ENCODE measurements at regions not wholly inside any gene's neighbourhood (a gene's known extent, or its start where the extent isn't known, plus 50 kb on each side); places are given as distances from the start of the nearest gene placed in this dataset.
"Not testable (repeated sequence)": the region's sequence is repeated elsewhere in the genome, so short reads cannot be mapped to it uniquely, and the experiment has no call there.

- peak overlapping the region in 2 of 4 donors; percentile 53 to 64 for H3K27ac ChIP-seq
- peak; percentile 64 for ATAC-seq
- intact Hi-C loops (cut with DNase I): no loop called here
- H3K27me3 ChIP-seq: no peaks in the 10 kb centered on the region
- DNase-seq: no peak
- no peaks in the 10 kb centered on the region for H3K36me3 ChIP-seq (replicated peaks in 1 of 2; ENCODE audit: insufficient read depth in 1 of 2, low read depth in 2 of 2)
- H3K4me3 ChIP-seq: no peak overlapping the region
- H3K9me3 ChIP-seq: no peaks in the 10 kb centered on the region
- H3K4me1 ChIP-seq: no peaks in the 10 kb centered on the region
- 33 to 50% methylated on average over 4 of the region's 4 CpGs for WGBS, 2 donors
- TF ChIP-seq POLR2A (IDR thresholded peaks at IDR 0.05) (peak in 1 of 3 donors; percentile 16), CTCF (IDR thresholded peaks at IDR 0.05) (no peak)
Observed at GRCh38 chr5:69010476-69010875, 83.3 kb upstream of the SLC30A5 start.

GRCh38 chr5:69011910-69012309, 81.9 kb upstream of the SLC30A5 start:
- Histone ChIP-seq H3K27me3 (no peaks in the 10 kb centered on the region), H3K4me1 (no peaks in the 10 kb centered on the region), H3K9me3 (no peaks in the 10 kb centered on the region), H3K36me3 (replicated peaks in 1 of 2; ENCODE audit: insufficient read depth in 1 of 2, low read depth in 2 of 2) (no peaks in the 10 kb centered on the region), H3K4me3 (no peak overlapping the region), H3K27ac (no peak overlapping the region)
- ATAC-seq (no peak), DNase-seq (no peak)
- TF ChIP-seq POLR2A (IDR thresholded peaks at IDR 0.05): no peak
- TF ChIP-seq CTCF (IDR thresholded peaks at IDR 0.05): no peak
- WGBS, 2 donors: 65 to 71% methylated on average over 5 of the region's 5 CpGs
- intact Hi-C loops (cut with DNase I): no loop called here

- ATAC-seq (no peak), DNase-seq (no peak)
- Histone ChIP-seq H3K9me3 (no peaks in the 10 kb centered on the region), H3K4me1 (no peaks in the 10 kb centered on the region), H3K27ac (no peak overlapping the region), H3K36me3 (replicated peaks in 1 of 2; ENCODE audit: insufficient read depth in 1 of 2, low read depth in 2 of 2) (no peaks in the 10 kb centered on the region), H3K27me3 (no peaks in the 10 kb centered on the region), H3K4me3 (no peak overlapping the region)
- TF ChIP-seq CTCF (IDR thresholded peaks at IDR 0.05) (no peak), POLR2A (IDR thresholded peaks at IDR 0.05) (no peak)
- 90 to 91% methylated on average over 2 of the region's 2 CpGs for WGBS, 2 donors
- intact Hi-C loops (cut with DNase I): no loop called here
Observed at GRCh38 chr5:69013481-69013880, 80.3 kb upstream of the SLC30A5 start.

GRCh38 chr5:69014007-69014406, 79.8 kb upstream of the SLC30A5 start:
- intact Hi-C loops (cut with DNase I); H3K4me3 ChIP-seq; ATAC-seq; DNase-seq; H3K27me3 ChIP-seq; H3K4me1 ChIP-seq; H3K9me3 ChIP-seq; H3K36me3 ChIP-seq (replicated peaks in 1 of 2; ENCODE audit: insufficient read depth in 1 of 2, low read depth in 2 of 2); H3K27ac ChIP-seq: not testable (repeated sequence)
- WGBS, 2 donors: 89% methylated on average over 2 of the region's 2 CpGs

- ATAC-seq (no peak), DNase-seq (no peak)
- intact Hi-C loops (cut with DNase I): no loop called here
- no peaks in the 10 kb centered on the region for H3K4me1 ChIP-seq
- H3K27me3 ChIP-seq: no peaks in the 10 kb centered on the region
- H3K27ac ChIP-seq: no peak overlapping the region
- no peaks in the 10 kb centered on the region for H3K36me3 ChIP-seq (replicated peaks in 1 of 2; ENCODE audit: insufficient read depth in 1 of 2, low read depth in 2 of 2)
- H3K4me3 ChIP-seq: no peak overlapping the region
- TF ChIP-seq CTCF (IDR thresholded peaks at IDR 0.05) (no peak), POLR2A (IDR thresholded peaks at IDR 0.05) (no peak)
- WGBS, 2 donors: 75 to 77% methylated on average over 6 of the region's 6 CpGs
- no peaks in the 10 kb centered on the region for H3K9me3 ChIP-seq
Observed at GRCh38 chr5:69019668-69020375, 74.0 kb upstream of the SLC30A5 start.
